ENCODE measurements at regions not wholly inside any gene's neighbourhood (a gene's known extent, or its start where the extent isn't known, plus 50 kb on each side); places are given as distances from the start of the nearest gene placed in this dataset.

DNA sequence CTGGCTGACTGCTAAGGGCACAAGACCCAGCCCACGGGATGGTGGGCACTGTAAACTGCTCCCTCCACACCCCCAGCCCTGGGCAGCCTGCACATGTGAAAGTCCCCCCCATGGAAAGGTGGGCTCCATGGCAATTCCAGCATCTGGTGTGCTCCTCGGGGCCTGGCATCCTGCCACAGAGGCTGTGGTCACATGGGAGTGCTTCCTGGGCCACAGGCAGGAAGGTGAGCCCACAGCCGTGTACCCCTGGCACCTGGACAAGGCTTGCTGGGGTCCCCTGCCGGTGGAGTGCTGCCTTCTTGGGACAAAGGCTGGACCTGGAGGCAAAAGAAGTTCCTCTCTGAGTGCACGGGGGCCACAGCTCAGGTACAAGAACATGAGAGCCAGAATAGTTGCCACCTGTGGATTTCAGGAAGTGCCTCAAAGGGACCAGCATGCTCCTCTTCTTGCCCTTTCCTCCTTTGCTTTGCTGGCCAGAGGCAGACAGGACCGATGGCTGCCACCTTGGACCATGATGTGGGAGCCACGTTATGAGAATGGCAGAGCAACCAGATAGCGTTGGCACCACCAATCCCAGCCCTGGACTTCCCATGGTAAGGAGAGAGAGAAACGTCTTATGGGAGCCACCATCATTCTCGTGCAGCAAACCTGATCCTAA lies 120.2 kb upstream of the MLN start:
- DNase-seq (ENCODE audit: low read depth, low spot score), result no peak

DNA sequence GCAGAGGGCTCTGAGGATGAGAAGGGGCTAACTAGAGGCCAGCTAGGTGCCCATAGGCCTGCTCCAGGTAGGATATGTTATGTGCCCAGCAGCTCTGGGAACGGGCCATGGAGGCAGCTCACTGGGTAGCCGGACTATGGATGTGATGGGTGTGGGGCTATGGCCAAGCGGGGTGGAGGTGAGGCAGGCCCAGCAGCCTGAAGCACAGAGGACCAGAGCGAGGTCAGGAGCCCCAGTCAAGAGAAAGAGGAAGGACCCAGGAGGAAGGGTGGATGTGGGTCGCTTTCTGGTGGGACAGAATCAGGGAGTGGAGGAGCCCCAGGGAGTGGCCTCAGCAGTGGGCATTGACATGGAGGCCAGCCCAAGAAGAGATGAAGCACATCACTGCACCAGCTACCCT lies 117.9 kb upstream of the MLN start:
- no peak for DNase-seq (ENCODE audit: low read depth, low spot score)

DNA sequence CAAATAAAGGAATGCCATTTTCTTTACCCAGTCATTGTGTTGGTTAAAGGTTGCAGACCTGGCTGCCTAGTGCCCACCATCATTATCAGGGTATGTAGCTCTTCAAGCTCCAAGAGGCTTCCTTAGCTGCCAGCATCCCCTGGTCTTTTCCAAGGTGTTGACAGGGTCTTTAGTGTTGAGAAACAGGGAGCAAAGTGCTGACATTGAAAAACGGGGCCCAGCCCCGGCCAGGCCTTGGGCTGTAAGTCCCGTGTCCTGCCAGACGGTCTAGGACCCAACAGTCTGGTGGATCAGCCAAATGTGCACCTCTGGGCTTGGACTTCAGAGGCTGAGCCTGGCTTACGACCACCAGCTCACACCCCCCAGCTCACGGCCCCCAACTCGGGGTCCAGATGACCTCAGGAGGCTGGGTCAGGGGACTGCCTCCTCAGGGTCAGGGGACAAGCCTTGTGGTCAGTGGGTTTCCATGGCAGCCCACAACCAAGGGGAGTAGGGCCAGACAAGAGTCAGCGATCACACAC lies 114.4 kb upstream of the MLN start:
- no peak for DNase-seq (ENCODE audit: low read depth, low spot score)

DNA sequence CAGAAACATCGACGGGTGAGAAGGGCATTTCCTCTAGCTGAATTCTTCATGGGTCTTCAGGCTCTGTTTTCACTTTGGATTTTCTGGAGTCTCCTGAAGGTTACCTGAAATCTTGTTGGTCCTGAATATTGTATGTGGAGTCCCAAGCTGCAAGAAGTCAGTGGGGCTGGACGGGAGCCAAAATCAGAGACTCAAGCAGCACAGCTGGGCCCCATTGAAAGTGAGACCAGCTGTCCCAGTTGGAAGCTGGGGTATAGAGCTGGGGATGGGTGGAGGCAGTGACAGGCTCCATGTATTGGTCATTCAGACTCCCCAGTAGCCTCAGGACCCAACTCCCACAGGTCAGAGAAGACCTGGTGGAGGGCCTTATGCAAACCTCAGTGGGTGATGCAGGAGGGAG lies 111.3 kb upstream of the MLN start:
- DNase-seq (ENCODE audit: low read depth, low spot score), result no peak

DNA sequence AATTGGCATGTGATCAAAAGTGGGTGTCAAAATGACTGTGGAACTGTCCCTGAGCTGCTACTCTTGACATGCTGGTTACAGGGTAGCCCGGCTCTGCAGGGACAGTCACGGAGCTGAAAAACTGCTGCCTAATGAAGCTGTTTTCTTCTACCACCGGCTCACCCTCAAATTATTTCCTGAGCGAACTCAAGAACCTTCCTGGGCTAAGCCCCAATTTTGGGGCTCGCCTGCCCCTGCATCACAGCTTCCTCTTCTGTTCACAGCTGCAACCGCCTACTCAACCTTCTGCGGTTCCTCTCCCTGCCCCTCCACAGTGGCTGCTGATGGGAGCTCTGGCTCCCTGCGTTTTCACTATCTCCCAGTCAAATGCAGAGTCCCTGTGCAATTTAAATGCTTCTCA lies 110.8 kb upstream of the MLN start:
- DNase-seq (ENCODE audit: low read depth, low spot score), result no peak

DNA sequence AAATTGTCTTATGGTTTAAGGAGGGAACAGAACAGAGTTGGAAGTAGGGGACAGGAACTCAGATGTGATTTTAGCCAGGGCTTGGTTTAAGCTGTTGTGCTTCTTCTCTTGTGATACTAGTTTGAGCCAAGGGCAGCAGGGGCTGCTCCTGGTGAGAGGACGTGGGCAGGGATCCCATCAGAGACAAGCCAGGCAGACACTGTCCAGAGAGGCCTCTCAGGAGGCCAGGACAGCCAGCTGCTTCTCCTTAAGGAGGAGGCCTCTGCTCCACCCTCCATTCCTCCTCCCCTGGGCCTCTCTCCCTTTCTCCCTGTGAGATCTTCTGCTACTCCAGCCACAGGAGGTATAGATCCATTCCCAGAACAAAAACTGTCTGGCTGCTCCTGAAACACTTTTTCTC lies 108.4 kb upstream of the MLN start:
- DNase-seq (ENCODE audit: low read depth, low spot score), result no peak

DNA sequence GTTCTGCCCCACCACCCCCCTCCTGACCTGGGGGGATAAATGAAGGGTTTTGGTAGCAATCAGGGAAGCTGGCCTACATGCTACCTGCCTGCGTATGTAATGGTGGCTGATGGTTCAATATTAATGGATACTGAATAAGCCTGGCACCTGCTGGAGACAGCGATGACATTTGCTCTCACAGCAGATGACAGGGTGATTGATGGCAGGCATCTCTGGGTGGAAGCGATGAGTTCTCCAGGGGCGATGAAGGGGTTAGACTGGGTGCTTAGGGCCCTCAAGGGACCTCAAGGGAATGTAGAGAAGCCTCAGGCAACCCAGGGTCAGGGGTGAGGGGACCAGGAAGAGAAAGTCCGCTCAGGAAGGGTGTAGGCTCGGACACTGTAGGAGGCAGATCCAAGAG lies 107.7 kb upstream of the MLN start:
- no peak for DNase-seq (ENCODE audit: low read depth, low spot score)

DNA sequence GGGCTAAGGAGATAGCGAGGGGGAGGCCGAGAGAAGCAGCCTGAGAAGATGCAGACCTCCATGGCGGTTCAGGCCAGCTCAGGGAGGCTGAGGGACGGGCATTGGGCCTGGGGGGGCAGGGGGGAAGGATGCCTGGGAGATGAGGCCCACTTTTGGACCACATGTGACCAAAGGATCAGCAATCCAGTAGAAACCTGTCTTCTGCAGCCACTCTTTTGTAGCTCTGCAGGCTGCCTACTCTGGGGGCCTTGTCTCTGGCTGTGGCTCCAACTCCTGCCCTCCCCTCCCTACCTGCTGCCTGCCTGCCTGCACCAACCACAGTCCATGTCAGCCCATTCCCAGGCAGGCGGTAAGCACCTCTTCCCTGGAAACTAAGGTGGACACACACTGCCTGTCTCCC lies 106.8 kb upstream of the MLN start:
- no peak for DNase-seq (ENCODE audit: low read depth, low spot score)

DNA sequence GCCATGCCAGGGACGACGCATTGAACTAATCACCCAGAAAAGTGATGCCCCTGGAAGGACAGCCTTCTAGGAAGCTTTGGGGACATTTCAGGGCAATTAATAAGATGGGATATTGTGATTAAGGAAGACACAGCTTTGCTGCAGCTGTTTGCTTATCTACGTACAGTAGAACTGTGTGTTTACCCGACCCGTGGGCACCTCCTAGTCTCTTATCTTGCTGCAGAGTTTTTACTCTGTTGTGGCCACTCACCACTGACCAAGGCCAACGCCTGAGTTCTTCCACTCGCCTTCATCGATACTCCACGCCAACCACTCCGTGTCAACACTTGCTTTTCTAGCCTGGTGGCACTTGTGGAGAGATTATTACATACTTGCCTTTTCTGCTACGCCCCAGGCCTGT lies 105.9 kb upstream of the MLN start:
- DNase-seq (ENCODE audit: low read depth, low spot score), result no peak

DNA sequence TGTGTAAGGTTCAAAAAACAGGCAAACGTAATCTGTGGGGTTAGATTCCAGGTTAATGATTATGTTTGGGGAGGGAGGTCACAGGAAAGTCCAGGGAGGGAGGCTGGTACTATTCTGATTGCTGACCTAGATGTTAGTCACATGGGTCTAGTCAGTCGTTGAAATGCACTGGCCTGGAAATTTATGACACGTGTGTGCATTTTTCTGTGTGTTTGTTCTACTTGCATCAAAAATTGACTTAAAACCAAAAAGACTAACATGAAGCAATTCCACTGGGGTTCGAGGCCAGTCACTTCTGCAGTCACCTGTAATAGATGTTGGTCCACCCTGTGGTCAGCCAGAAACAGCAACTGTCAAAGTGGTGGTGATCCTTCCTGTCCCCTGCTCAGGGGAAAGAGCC lies 104.2 kb upstream of the MLN start:
- no peak for DNase-seq (ENCODE audit: low read depth, low spot score)

DNA sequence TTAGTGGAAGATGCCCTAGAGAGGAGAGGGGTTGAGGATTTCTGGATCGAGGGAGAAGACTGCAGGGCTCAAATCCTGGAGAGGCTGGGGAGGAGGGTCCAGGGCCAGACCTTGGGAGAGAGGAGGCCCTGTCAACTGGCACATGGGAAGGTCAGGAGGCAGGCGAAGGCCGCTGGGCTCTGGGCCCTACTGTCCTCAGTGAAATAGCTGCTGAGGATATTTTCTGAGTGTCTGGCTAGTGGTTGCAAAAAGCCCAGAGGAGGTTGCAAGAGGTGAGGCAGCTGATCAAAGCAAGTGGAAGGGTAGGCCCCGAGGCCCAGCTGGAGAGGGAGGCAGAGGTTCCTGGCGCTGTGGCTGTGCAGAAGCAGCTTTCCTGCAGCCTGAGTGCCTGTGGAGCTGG lies 103.4 kb upstream of the MLN start:
- DNase-seq (ENCODE audit: low read depth, low spot score), result no peak

DNA sequence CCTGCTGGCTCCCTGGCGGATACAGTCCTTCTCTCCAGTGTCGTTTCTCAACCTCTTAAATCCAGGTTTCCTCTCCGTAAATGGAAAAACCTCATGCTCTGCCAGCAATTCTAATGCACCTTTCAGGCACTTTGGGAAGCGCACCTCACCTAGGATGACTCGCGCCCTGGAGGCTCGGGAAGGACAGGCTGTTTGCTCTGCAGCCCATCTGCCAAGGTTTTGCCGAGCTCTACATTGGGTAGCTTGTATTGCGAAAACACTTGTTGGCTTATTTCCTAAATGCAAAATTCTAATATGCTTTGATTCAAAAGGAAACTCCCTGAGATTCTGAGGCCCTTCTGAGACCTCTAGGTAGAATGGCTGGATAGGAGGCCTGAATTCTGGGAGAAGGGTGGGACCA lies 102.6 kb upstream of the MLN start:
- no peak for DNase-seq (ENCODE audit: low read depth, low spot score)

DNA sequence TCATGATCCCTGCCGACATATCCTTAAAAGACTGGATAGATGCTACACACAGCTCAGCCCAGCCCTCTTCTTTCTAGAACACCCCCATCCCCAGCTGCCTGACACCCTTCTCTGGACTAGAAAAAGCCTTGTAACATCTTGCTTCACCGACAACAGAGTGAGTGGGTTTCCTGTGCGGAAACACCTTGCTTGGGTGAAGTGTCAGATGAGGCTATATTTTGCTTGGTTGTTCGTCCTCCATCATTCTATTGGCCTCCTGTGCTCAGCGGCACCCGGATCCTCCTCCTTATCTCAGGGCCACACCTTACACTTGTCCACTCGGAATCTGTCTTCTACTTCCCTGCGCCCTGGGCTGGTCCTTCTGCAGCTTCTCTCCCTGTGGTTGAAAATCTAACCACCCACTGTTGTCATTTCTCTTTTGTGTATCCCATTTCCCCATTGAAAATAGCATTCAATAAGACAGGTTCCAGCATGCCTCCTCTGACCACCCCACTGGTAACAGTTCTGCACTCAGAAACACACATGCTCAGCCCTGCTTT lies 101.3 kb upstream of the MLN start:
- peak; percentile 14 for DNase-seq (ENCODE audit: low read depth, low spot score)

DNA sequence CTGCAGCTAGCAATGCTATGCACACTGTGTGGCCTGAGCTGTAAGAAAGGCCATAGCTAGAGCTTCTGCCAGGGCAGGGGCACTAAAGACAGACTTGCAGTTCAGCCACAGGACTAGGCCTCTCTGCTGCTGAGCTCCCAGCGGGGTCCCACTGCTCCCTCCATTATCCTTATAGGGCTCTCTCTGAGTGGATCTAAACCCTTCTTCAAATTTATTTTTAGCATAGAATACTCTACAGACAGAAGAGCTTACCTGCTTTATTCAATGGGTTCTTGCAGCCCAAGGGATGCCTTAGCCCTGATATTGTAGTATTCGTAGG lies 100.9 kb upstream of the MLN start:
- DNase-seq (ENCODE audit: low read depth, low spot score), result no peak

DNA sequence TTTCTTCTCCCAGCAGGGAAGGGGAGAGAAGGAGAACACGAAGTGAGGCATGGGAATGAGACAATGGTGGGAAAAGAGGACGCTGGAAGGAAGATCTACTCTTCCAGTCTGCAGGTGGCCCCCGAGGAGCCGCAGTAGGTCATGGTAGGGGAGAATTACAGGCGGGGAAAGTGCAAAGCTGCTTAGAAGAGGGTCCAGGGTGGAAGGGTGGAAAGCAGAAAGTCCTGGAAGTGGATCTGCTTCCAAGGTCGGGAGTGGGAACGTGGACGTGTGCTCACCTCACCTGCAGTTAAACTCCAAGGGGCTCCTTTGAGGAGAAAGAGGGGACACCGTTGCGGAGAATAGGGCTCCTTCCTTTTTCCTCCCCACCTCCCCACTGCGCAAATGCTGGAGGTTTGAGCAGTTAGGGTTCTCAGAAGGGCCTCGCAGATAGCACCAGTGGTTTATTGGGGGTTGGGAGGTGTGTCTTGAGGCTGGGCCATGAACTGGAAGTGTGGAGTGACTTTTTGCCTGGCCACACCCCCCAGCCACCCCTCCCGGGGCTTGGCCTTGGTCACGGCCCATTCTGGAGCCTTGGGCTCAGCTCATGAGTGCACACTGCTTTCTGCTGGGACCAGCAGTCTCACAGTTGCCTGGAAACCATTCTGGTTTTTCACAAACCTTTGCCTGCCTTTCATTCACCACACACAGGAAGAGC lies 100.4 kb upstream of the MLN start:
- DNase-seq (ENCODE audit: low read depth, low spot score), result peak; percentile 26

DNA sequence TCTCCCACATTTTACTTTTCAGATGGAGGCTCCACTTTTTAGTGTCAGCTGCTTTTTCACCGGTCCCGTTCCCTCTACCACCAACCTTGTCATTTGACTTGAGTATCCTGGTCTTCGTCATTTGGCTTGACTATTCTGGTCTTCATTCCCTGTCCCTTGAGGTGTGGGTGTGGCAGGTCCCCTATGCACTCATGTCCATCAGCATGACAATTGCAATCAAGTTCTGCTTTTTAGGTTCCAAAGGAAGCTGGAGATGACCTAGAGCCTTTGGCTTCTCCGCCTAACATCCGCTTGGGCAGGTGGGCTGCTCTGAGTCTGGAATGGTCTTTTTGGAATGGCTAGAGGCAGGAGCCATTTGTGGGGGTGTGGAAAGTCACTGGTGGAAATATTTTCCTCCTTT lies 99.8 kb upstream of the MLN start:
- no peak for DNase-seq (ENCODE audit: low read depth, low spot score)

DNA sequence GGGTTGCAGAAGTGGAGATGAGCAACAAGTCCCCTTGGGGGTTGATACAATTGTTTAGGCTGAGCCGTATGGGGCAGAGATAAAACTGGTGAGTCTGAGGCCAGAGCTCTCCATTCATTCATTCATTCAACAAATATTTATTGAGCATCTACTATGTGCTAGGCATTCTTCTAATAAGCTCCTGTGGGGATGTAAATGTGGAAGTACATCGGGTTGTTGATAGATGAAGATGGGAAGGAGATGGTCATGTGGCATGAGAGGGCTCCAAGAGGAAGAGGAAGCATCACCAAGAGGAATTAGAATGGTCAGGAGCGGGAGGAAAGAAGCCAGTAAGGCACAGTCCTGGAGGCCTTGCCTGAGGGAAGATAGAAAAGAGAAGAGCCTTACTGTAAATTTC lies 98.7 kb upstream of the MLN start:
- no peak for DNase-seq (ENCODE audit: low read depth, low spot score)

DNA sequence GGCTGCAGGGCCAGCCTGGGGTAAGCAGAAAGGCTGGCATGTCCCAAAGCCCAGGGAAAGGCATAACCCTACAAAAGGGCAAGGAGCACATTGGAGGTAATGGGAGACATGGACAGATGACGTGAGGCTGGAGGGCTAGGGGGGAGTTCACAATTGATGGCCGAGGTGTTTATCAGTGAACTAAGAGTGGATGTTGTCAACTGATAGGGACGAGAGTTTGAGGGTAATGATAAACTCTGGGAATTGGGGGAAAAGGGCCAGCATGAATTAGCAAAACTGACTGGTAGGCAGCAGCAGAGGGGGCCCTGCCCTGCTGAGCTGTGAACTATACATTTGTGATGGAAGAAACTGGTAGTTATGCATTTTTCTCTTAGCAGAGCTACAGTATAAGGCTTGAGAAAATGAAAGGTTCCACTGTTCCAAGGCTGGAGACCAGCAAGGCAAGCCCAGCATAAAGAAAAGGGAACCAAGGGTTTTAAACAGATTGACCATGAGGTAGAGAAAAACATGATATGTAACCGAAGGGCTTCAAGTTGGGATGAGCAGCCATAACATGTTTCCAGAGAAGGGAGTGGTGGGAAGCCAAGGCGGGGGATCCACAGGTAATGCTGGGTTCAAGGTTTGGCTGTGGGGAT lies 98.1 kb upstream of the MLN start:
- DNase-seq (ENCODE audit: low read depth, low spot score), result no peak

DNA sequence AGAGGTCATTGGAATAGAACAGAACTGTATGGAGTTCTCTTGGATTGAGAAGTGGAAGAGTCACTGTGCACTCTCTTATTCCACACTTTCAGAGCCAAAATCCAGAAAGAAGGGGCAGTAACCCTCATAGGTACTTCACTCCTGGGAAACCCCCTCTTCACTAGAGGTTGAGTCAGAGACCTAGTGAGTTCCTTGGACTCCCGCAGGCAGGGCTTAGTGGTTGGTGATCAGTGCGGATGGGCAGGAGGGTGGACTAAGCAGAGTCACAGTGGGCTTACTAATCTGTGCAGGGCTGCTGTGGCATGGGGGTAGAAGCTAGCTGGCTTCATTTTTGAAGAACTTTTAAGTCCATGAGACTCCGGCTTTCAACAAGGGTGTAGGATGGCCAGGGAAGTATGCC lies 95.0 kb upstream of the MLN start:
- no peak for DNase-seq (ENCODE audit: low read depth, low spot score)

DNA sequence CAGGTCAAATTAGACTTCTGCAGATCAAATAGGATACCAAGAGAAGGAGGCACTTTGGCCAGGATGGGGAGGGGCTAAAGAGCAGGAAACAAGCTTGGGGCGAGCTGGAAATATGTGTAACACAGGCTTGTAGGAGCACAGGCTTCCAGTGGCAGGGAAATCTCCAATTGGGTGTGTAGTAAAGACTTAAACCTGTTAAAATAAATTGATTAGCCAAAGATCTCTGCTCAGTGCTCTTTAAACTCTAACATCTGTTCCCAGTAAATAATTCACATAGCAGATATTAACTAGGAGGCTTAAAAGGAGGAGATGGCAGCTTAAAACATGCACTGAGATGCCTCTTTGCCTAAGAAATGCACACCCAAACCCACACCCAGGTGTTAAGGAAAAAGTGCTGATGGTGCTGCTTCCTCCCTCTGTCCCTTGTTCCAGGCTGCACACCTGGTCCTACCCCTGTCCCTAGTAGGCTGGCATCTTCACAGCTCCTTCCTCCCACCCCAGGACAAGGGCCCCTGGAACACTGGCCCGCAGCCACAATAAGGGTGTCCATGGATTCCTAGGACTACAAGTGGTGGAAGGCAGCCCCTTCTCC lies 93.5 kb upstream of the MLN start:
- DNase-seq (ENCODE audit: low read depth, low spot score), result no peak

DNA sequence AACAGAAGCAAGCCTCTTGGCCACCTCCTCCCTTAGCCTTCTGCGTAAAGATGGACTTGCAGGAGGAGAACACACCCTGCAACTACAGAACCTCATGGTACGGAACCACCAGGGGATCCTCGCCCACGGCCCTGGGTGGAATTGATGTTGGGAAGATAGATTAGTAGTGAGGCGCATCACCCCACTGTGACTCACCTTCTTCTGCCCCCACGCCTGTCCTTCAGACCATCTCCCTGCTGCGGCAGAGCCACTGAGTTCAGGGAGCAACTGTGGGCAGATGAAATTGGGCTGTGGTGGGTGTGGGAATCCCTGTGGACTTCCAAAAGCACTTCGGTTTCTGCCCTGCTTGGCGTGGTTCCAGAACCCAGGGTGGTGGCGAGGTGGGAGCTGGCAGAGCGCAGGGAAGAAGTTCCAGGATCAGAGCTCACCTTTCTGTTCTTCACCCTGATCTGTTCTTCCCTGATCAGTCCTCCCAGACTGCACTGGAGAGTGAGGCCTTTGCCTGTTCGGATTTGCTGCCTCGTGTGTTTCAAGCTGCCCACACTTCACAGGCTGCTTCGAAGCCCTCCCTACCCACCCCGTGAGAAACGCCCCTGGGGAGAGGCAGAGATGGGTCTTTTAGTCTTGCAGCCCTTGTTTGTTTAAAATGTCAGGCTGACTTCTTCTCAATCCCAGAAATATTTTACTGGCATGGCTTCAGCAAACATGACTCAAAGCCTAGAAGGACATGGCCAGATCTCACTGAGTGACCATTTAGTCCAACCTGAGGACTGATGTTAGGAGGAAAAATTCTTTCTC lies 92.8 kb upstream of the MLN start:
- DNase-seq (ENCODE audit: low read depth, low spot score), result no peak

DNA sequence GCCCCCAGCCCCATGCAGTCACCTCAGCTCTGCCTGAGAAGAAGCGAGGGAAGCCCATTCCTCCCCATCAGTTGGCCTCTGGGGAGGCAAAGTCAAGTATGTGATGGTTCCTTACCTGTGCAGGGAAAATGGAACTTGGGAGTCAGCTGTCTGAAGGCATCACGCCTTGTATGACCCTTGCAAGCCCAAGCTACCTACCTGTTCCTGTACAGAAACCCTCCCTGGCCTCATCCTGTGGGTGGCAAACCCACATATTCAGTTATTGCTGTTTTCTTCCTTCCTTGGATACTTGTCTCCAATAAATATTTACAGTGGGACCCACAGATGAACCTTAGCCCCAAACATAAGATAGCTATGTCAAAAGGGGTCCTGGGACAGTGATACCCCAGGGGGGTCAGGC lies 92.2 kb upstream of the MLN start:
- DNase-seq (ENCODE audit: low read depth, low spot score), result no peak

Data from activated CD4-positive, CD25-positive, alpha-beta regulatory T cell treated with anti-CD3 and anti-CD28 coated beads, Interleukin-2, amount 50 U/mL, for 16 hours (primary cell).